H1 (cell line): ENCODE measurements at regions not wholly inside any gene's neighbourhood (a gene's known extent, or its start where the extent isn't known, plus 50 kb on each side); places are given as distances from the start of the nearest gene placed in this dataset.

Experiments
- CTCF ChIA-PET: fragments of 300-600 bp; sonication (Branson Sonifier 250); formaldehyde crosslinking; loops from one replicate; lab custom pipeline; 2021; ENCODE audit not compliant: partially characterized antibody; lab: Charles Lee
- POLR2A ChIA-PET: fragments of 300-600 bp; sonication (Branson Sonifier 250); formaldehyde crosslinking; loops from one replicate; lab custom pipeline; 2021; ENCODE audit warnings: inconsistent platforms; ENCODE audit not compliant: partially characterized antibody; lab: Charles Lee
- DNase-seq, 2 experiments: peaks; one replicate each; pipeline versions ENCODE4 v3.0.0 to v3.0.0-alpha.2; 2010 to 2022; ENCODE audit warnings: low spot score in 2 of 2, low read depth in 1 of 2, mixed read lengths in 1 of 2
- FAIRE-seq: peaks from 2 replicates; lab custom pipeline; 2011; peaks lifted over from hg19 to GRCh38; lab: Jason Lieb, UNC
- H2AFZ ChIP-seq: 2 replicates; pipeline ENCODE4 v1.8.1; 2012; ENCODE audit warnings: low read length, inconsistent platforms
- H2AK5ac ChIP-seq: 2 replicates; pipeline ENCODE4 v1.6.1; 2013; ENCODE audit warnings: low read depth, low read length
- H2BK120ac ChIP-seq: replicated peaks from 2 replicates; pipeline ENCODE3; 2013; ENCODE audit warnings: low read depth, low read length, inconsistent platforms
- H2BK12ac ChIP-seq: 2 replicates; pipeline ENCODE4 v1.6.1; 2013; ENCODE audit warnings: low read depth, low read length
- H2BK15ac ChIP-seq: 2 replicates; pipeline ENCODE4 v1.6.1; 2013; ENCODE audit warnings: low read length
- H2BK20ac ChIP-seq: 2 replicates; pipeline ENCODE4 v1.6.1; 2013; ENCODE audit warnings: low read length
- H2BK5ac ChIP-seq: 2 replicates; pipeline ENCODE4 v1.6.1; 2013; ENCODE audit warnings: low read depth, low read length
- H3K14ac ChIP-seq: 2 replicates; pipeline ENCODE4 v1.6.1; 2013; ENCODE audit warnings: inconsistent platforms; ENCODE audit not compliant: insufficient read length
- H3K18ac ChIP-seq: 2 replicates; pipeline ENCODE4 v1.6.1; 2013; ENCODE audit warnings: low read length; ENCODE audit errors: extremely low read depth
- H3K23ac ChIP-seq: 2 replicates; pipeline ENCODE4 v1.6.1; 2013; ENCODE audit warnings: inconsistent platforms; ENCODE audit not compliant: insufficient read length
- H3K23me2 ChIP-seq: 2 replicates; pipeline ENCODE4 v1.6.1; 2013; ENCODE audit warnings: low read depth, low read length
- H3K27ac ChIP-seq: 2 replicates; pipeline ENCODE4 v1.6.1; 2011; ENCODE audit warnings: low read depth, low read length, inconsistent platforms
- H3K27me3 ChIP-seq, 4 experiments: replicated peaks in 1 of 4; 1 replicate in 1 of 4; 2 replicates in 3 of 4; pipeline versions ENCODE4 v1.6.1 to v1.8.1; 2011 to 2013; ENCODE audit warnings: low read length in 3 of 4, mild to moderate bottlenecking in 3 of 4, inconsistent platforms in 2 of 4, mixed read lengths in 2 of 4, moderate library complexity in 1 of 4; ENCODE audit not compliant: control insufficient read depth in 3 of 4, insufficient read depth in 3 of 4; ENCODE audit errors: extremely low read depth in 1 of 4
- H3K36me3 ChIP-seq, 4 experiments: 2 replicates each; pipeline versions ENCODE4 v1.6.1 to v1.8.1; 2011 to 2013; ENCODE audit warnings: mild to moderate bottlenecking in 4 of 4, low read length in 3 of 4, moderate library complexity in 2 of 4, control low read depth in 1 of 4, inconsistent platforms in 1 of 4; ENCODE audit not compliant: insufficient read depth in 4 of 4, control insufficient read depth in 2 of 4
- H3K4ac ChIP-seq: replicated peaks from 2 replicates; pipeline ENCODE3; 2013; ENCODE audit warnings: low read length, low read depth, mixed read lengths, inconsistent platforms; ENCODE audit not compliant: insufficient read length
- H3K4me1 ChIP-seq, 4 experiments: replicated peaks in 1 of 4; 1 replicate in 1 of 4; 2 replicates in 3 of 4; pipeline versions ENCODE4 v1.6.1 to v1.8.1; 2011 to 2013; ENCODE audit warnings: low read length in 3 of 4, inconsistent platforms in 2 of 4, mixed read lengths in 1 of 4; ENCODE audit not compliant: insufficient read depth in 4 of 4, control insufficient read depth in 3 of 4
- H3K4me2 ChIP-seq, 2 experiments: 2 replicates each; pipeline versions ENCODE4 v1.6.1 to v1.8.1; 2011 to 2013; ENCODE audit warnings: low read depth in 2 of 2, low read length in 2 of 2, control low read depth in 1 of 2, inconsistent platforms in 1 of 2, mild to moderate bottlenecking in 1 of 2; ENCODE audit not compliant: insufficient read depth in 1 of 2
- H3K4me3 ChIP-seq, 4 experiments: fragments of 200-600, 300-600 bp in 1 of 4; sonication (generic), shearing (Covaris generic), sonication (Bioruptor Twin) in 1 of 4; 2 replicates each; pipeline versions ENCODE4 v1.5.1 to v1.8.1; 2011 to 2016; ENCODE audit warnings: low read length in 4 of 4, low read depth in 3 of 4, control low read depth in 2 of 4, inconsistent platforms in 2 of 4, mild to moderate bottlenecking in 2 of 4, mixed read lengths in 1 of 4, moderate library complexity in 1 of 4; ENCODE audit not compliant: insufficient read depth in 2 of 4; ENCODE audit errors: extremely low read depth in 1 of 4
- H3K56ac ChIP-seq: replicated peaks from 2 replicates; pipeline ENCODE3; 2013; ENCODE audit warnings: low read depth, mild to moderate bottlenecking, mixed read lengths, low read length, inconsistent platforms; ENCODE audit not compliant: insufficient read length
- H3K79me1 ChIP-seq: 2 replicates; pipeline ENCODE4 v1.6.1; 2013; ENCODE audit warnings: low read depth, low read length, control low read depth
- H3K79me2 ChIP-seq, 2 experiments: 2 replicates each; pipeline versions ENCODE4 v1.6.1 to v1.8.1; 2012 to 2013; ENCODE audit warnings: low read length in 2 of 2, mild to moderate bottlenecking in 2 of 2, inconsistent platforms in 1 of 2; ENCODE audit not compliant: insufficient read depth in 2 of 2, control insufficient read depth in 1 of 2
- H3K9ac ChIP-seq, 4 experiments: replicated peaks in 1 of 4; 1 replicate in 1 of 4; 2 replicates in 3 of 4; pipeline versions ENCODE4 v1.6.1 to v1.8.1; 2011 to 2013; ENCODE audit warnings: low read depth in 3 of 4, low read length in 3 of 4, control low read depth in 2 of 4, mild to moderate bottlenecking in 2 of 4, moderate library complexity in 2 of 4, inconsistent platforms in 1 of 4; ENCODE audit errors: extremely low read depth in 1 of 4
- H3K9me3 ChIP-seq, 2 experiments: 2 replicates each; pipeline versions ENCODE4 v1.6.1 to v1.8.1; 2012 to 2013; ENCODE audit warnings: mild to moderate bottlenecking in 2 of 2, moderate library complexity in 2 of 2, control low read depth in 1 of 2, inconsistent platforms in 1 of 2, low read depth in 1 of 2, low read length in 1 of 2, mixed read lengths in 1 of 2; ENCODE audit not compliant: insufficient read depth in 2 of 2
- H4K20me1 ChIP-seq, 2 experiments: replicated peaks in 1 of 2; 2 replicates each; pipeline versions ENCODE3 to v1.8.1; 2011 to 2013; ENCODE audit warnings: inconsistent platforms in 2 of 2, low read length in 2 of 2, mild to moderate bottlenecking in 1 of 2; ENCODE audit not compliant: insufficient read depth in 2 of 2, control insufficient read depth in 1 of 2
- H4K5ac ChIP-seq: 2 replicates; pipeline ENCODE4 v1.6.1; 2013; ENCODE audit warnings: low read length, low read depth, mixed read lengths, inconsistent platforms; ENCODE audit not compliant: insufficient read length
- H4K8ac ChIP-seq: 2 replicates; pipeline ENCODE4 v1.8.0; 2013; ENCODE audit warnings: mild to moderate bottlenecking, moderate library complexity, low read length, inconsistent platforms; ENCODE audit not compliant: insufficient read depth; ENCODE audit errors: extremely low read depth
- H4K91ac ChIP-seq: replicated peaks from 2 replicates; pipeline ENCODE3; 2013; ENCODE audit warnings: low read length, mixed read lengths, inconsistent platforms; ENCODE audit not compliant: insufficient read length
- CBX5 ChIP-seq: fragments of 300-800, 300-1000 bp; sonication (generic); IDR thresholded peaks from 2 replicates; pipeline ENCODE4 v1.7.1; 2016; ENCODE audit warnings: antibody characterized with exemption, low read length, low read depth
- EGR1 ChIP-seq: IDR thresholded peaks from 2 replicates; pipeline ENCODE4 v1.6.1; 2011; ENCODE audit warnings: low read depth, low read length, borderline replicate concordance
- EP300 ChIP-seq, 2 experiments: IDR thresholded peaks; 1 replicate in 1 of 2; 2 replicates in 1 of 2; pipeline ENCODE4 v1.6.1; 2011 to 2012; ENCODE audit warnings: low read depth in 2 of 2, low read length in 2 of 2, mild to moderate bottlenecking in 2 of 2, borderline replicate concordance in 1 of 2, inconsistent platforms in 1 of 2, moderate library complexity in 1 of 2
- MAFK ChIP-seq: IDR thresholded peaks from 2 replicates; pipeline ENCODE4 v1.6.1; 2012; ENCODE audit warnings: low read depth, mild to moderate bottlenecking, improper control_type of control experiment, low read length
- NANOG ChIP-seq: IDR thresholded peaks from 2 replicates; pipeline ENCODE4 v1.6.1; 2011; ENCODE audit warnings: low read length, low read depth, mild to moderate bottlenecking, inconsistent platforms; ENCODE audit not compliant: insufficient read depth, poor library complexity, severe bottlenecking
- SRF ChIP-seq: IDR thresholded peaks from 2 replicates; pipeline ENCODE4 v1.6.1; 2011; ENCODE audit warnings: mild to moderate bottlenecking, low read depth, low read length, moderate library complexity
- TAF7 ChIP-seq: optimal IDR thresholded peaks from 2 replicates; pipeline ENCODE3; 2011; ENCODE audit warnings: low read depth, mild to moderate bottlenecking, inconsistent platforms, low read length, moderate library complexity, borderline replicate concordance
- TEAD4 ChIP-seq: IDR thresholded peaks from 2 replicates; pipeline ENCODE4 v1.6.1; 2012; ENCODE audit warnings: low read depth, low read length, inconsistent platforms, mixed read lengths
- YY1 ChIP-seq: IDR thresholded peaks from 2 replicates; pipeline ENCODE4 v1.6.1; 2011; ENCODE audit warnings: low read depth, mild to moderate bottlenecking, low read length
- WGBS, 2 experiments: shearing (Covaris generic) in 1 of 2; methylation state at CpG; one replicate each; pipeline versions ENCODE4 v1.1.6 to v1.1.7; 2013 to 2015; ENCODE audit warnings: low lambda C conversion rate in 2 of 2, mixed read lengths in 2 of 2, inconsistent platforms in 1 of 2, low coverage in 1 of 2, missing lambda C conversion rate in 1 of 2; ENCODE audit not compliant: insufficient replicate concordance in 2 of 2, insufficient coverage in 1 of 2, insufficient read length in 1 of 2; ENCODE audit errors: extremely low coverage in 1 of 2, missing lambda C conversion rate in 1 of 2; 5-methylcytosine and 5-hydroxymethylcytosine counted together
- TF ChIP-seq, protein P1 (sequence below): IDR thresholded peaks from 2 replicates; pipeline ENCODE4 v1.6.1; 2012; ENCODE audit warnings: low read length, inconsistent platforms
- TF ChIP-seq, protein P2 (sequence below): IDR thresholded peaks from 2 replicates; pipeline ENCODE4 v1.6.1; 2011; ENCODE audit warnings: low read depth, mild to moderate bottlenecking, low read length; ENCODE audit not compliant: insufficient read depth

DNA sequence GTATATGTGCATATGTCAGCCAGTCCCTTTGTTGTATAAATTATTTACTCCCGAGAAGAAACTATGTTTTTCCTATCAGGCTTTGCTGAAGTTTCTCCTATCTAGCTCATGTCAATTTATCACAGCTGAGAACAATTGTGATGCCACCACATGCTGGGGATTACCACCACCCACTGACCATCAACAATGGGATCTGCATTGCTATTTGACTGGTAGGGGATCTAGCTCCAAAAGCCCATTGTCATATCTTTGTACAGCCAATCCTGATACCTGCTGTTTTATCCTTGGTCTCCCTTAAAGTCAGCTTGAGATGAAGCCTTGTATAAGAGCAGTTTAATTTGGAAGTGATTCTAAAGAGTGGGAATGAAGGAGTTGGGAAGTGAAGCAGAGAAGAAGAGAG lies 53.9 kb upstream of the KCNN2 start:
- Histone ChIP-seq H3K18ac (no peak overlapping the region), H3K4me1 (peaks cover 1 to 22% (median 12%) of the 10 kb centered on the region in 4 experiments; a peak in 6 of 7 replicates), H4K5ac (no peak overlapping the region), H4K8ac (no peak overlapping the region), H3K79me1 (no peaks in the 10 kb centered on the region), H3K56ac (no peak overlapping the region), H3K4ac (no peak overlapping the region), H3K36me3 (no peaks in the 10 kb centered on the region), H4K20me1 (no peaks in the 10 kb centered on the region), H3K27ac (no peak overlapping the region), H2BK15ac (no peak overlapping the region), H3K23ac (no peak overlapping the region), H2BK12ac (no peak overlapping the region), H2BK20ac (no peak overlapping the region), H3K27me3 (no peaks in the 10 kb centered on the region), H3K14ac (no peak overlapping the region), H3K4me2 (peak overlapping the region; percentile 4 to 40; a peak in 3 of 4 replicates), H3K79me2 (no peaks in the 10 kb centered on the region), H3K9ac (no peak overlapping the region), H2BK120ac (no peak overlapping the region), H2BK5ac (no peak overlapping the region), H2AK5ac (no peak overlapping the region), H3K23me2 (no peaks in the 10 kb centered on the region), H3K4me3 (peak overlapping the region in 1 of 4 experiments; percentile 10; a peak in 1 of 8 replicates), H4K91ac (no peak overlapping the region), H3K9me3 (no peaks in the 10 kb centered on the region), H2AFZ (no peak overlapping the region)
- DNase-seq (peak in 1 of 2 experiments; percentile 34), FAIRE-seq (peak; percentile 82)
- WGBS, 2 experiments, result 82% methylated on average over 1 of the region's 1 CpG; no CpG with 5 or more reads in 1 of the 2 experiments
- ChIA-PET CTCF (interaction anchor here (0.6 to 5.9 kb wide), 10 partner anchors 8 to 501 kb away, joined by 3 to 42 read pairs (median 4); no protein-coding TSS in a partner anchor), POLR2A (interaction anchor here (0.8 kb wide), 1 partner anchor 140 kb away, joined by 3 read pairs; no protein-coding TSS in a partner anchor)
- TF ChIP-seq TAF7, result no peak
- no peak for TF ChIP-seq MAFK
- no peak for TF ChIP-seq EGR1
- TF ChIP-seq CBX5, result no peak
- TF ChIP-seq SRF, result no peak
- peak; percentile 95 for TF ChIP-seq NANOG
- TF ChIP-seq, protein P1, sequence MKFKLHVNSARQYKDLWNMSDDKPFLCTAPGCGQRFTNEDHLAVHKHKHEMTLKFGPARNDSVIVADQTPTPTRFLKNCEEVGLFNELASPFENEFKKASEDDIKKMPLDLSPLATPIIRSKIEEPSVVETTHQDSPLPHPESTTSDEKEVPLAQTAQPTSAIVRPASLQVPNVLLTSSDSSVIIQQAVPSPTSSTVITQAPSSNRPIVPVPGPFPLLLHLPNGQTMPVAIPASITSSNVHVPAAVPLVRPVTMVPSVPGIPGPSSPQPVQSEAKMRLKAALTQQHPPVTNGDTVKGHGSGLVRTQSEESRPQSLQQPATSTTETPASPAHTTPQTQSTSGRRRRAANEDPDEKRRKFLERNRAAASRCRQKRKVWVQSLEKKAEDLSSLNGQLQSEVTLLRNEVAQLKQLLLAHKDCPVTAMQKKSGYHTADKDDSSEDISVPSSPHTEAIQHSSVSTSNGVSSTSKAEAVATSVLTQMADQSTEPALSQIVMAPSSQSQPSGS, result peak; percentile 42; the same call in 1 of the 2 replicates
- TF ChIP-seq TEAD4, result peak; percentile 74
- TF ChIP-seq, protein P2, sequence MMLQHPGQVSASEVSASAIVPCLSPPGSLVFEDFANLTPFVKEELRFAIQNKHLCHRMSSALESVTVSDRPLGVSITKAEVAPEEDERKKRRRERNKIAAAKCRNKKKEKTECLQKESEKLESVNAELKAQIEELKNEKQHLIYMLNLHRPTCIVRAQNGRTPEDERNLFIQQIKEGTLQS, result no peak
- TF ChIP-seq YY1, result 0 out of 2 replicates have a peak, but pooled peaks have one; percentile 22
- TF ChIP-seq EP300 (IDR thresholded peaks at IDR 0.05; ENCODE audit: borderline replicate concordance in 1 of 2, low read depth in 2 of 2, low read length in 2 of 2), result peak in 1 of 2 experiments; percentile 79; a peak in 1 of 3 replicates
